ENCODE measurements at regions not wholly inside any gene's neighbourhood (a gene's known extent, or its start where the extent isn't known, plus 50 kb on each side); places are given as distances from the start of the nearest gene placed in this dataset.

GRCh38 chr1:36607263-36607651 lies 124.5 kb upstream of the CSF3R start:
- ChIA-PET POLR2A (no interaction called here), CTCF (interaction anchor here (0.7 to 5.0 kb wide), 6 partner anchors 13 to 828 kb away, joined by 3 to 23 read pairs (median 3); no protein-coding TSS in a partner anchor)
- ATAC-seq = no peak
- Histone ChIP-seq H3K4me3 (no peak overlapping the region), H3K27ac (no peak overlapping the region), H3K4me2 (no peak overlapping the region), H3K4me1 (no peaks in the 10 kb centered on the region), H3K9me3 (no peaks in the 10 kb centered on the region)
- FAIRE-seq = no peak
- DNase-seq (ENCODE audit: low read depth in 1 of 2, low spot score in 1 of 2) = no peak
- TF ChIP-seq HOXA7 (CRISPR knock-in tag; IDR thresholded peaks at IDR 0.05) (no peak), POLR2A (IDR thresholded peaks at IDR 0.05; ENCODE audit: low read length) (no peak), RNF2 (IDR thresholded peaks at IDR 0.05; ENCODE audit: borderline replicate concordance, low read depth) (no peak), RFX5 (IDR thresholded peaks at IDR 0.05) (no peak), GATA3 (IDR thresholded peaks at IDR 0.05; ENCODE audit: borderline replicate concordance) (no peak), HOXB13 (CRISPR knock-in tag; IDR thresholded peaks at IDR 0.05; ENCODE audit: low read depth) (no peak), NPAS2 (CRISPR knock-in tag; IDR thresholded peaks at IDR 0.05; ENCODE audit: borderline replicate concordance) (no peak), ATOH8 (CRISPR knock-in tag; IDR thresholded peaks at IDR 0.05; ENCODE audit: low read depth) (no peak), CEBPB (IDR thresholded peaks at IDR 0.05) (no peak), JUN (IDR thresholded peaks at IDR 0.05) (no peak), PBX3 (IDR thresholded peaks at IDR 0.05) (no peak), CBX2 (IDR thresholded peaks at IDR 0.05; ENCODE audit: borderline replicate concordance, low read depth) (no peak), NFE2L2 (conservative IDR thresholded peaks at IDR 0.05; ENCODE audit: low read length) (no peak), POLR2AphosphoS2 (conservative IDR thresholded peaks at IDR 0.05; ENCODE audit: low read length) (no peak), KDM5A (IDR thresholded peaks at IDR 0.05) (no peak), BCL3 (IDR thresholded peaks at IDR 0.05) (no peak), HMGXB4 (CRISPR knock-in tag; IDR thresholded peaks at IDR 0.05; ENCODE audit: borderline replicate concordance) (no peak), BHLHE40 (IDR thresholded peaks at IDR 0.05; ENCODE audit: low read depth, low read length) (no peak), USF2 (IDR thresholded peaks at IDR 0.05) (no peak)

GRCh38 chr1:36606641-36607262 lies 124.0 kb upstream of the CSF3R start:
- no peak overlapping the region for H3K27ac ChIP-seq
- POLR2A ChIA-PET = no interaction called here
- H3K4me2 ChIP-seq = no peak overlapping the region
- ATAC-seq (no peak), DNase-seq (ENCODE audit: low read depth in 1 of 2, low spot score in 1 of 2) (no peak), FAIRE-seq (no peak)
- CTCF ChIA-PET = interaction anchor here (0.7 to 5.0 kb wide), 5 partner anchors 14 to 828 kb away, joined by 3 to 23 read pairs (median 3); no protein-coding TSS in a partner anchor
- H3K9me3 ChIP-seq = no peaks in the 10 kb centered on the region
- 28% methylated on average over 12 of the region's 12 CpGs for WGBS (ENCODE audit: missing lambda C conversion rate)
- no peaks in the 10 kb centered on the region for H3K4me1 ChIP-seq
- H3K4me3 ChIP-seq = no peak overlapping the region
- TF ChIP-seq BHLHE40 (IDR thresholded peaks at IDR 0.05; ENCODE audit: low read depth, low read length) (no peak), TP53 (CRISPR knock-in tag; IDR thresholded peaks at IDR 0.05) (no peak), CTCF (IDR thresholded peaks at IDR 0.05) (no peak), RFX5 (IDR thresholded peaks at IDR 0.05) (no peak), BCL3 (IDR thresholded peaks at IDR 0.05) (no peak), JUNB (IDR thresholded peaks at IDR 0.05) (no peak), HES2 (IDR thresholded peaks at IDR 0.05) (no peak)

All from A549 (cell line).